ENCODE measurements at regions not wholly inside any gene's neighbourhood (a gene's known extent, or its start where the extent isn't known, plus 50 kb on each side); places are given as distances from the start of the nearest gene placed in this dataset.

DNA sequence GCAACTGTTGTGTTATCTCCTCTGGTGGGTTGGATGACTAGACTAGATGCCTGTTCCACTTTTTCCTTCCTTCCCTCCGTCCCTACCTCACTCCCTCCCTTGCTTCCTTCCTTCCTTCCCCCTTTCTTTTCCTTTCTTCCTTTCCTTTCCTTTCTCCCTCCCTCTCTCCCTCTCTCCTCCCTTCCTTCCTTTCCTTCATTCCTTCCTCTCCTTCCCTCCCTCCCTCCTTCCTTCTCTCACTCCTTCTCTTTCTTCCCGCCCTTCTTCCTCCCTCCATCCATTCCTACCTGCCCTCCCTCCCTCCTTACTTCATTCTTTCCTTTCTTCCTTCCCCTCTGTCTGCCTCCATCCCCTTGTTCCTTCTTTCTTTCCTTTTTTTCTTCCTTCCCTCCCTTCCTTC, 1045.3 kb downstream of the OTOL1 start:
- H2BK5ac ChIP-seq (ENCODE audit: insufficient read length, low read length), result no peak overlapping the region
- WGBS (ENCODE audit: extremely low coverage, insufficient read length, low lambda C conversion rate), result 100% methylated on average over 1 of the region's 2 CpGs
- H3K4me1 Mint-ChIP-seq, result no peaks in the 10 kb centered on the region
- H3K27ac Mint-ChIP-seq, result no peak overlapping the region
- TF ChIP-seq, protein P1, sequence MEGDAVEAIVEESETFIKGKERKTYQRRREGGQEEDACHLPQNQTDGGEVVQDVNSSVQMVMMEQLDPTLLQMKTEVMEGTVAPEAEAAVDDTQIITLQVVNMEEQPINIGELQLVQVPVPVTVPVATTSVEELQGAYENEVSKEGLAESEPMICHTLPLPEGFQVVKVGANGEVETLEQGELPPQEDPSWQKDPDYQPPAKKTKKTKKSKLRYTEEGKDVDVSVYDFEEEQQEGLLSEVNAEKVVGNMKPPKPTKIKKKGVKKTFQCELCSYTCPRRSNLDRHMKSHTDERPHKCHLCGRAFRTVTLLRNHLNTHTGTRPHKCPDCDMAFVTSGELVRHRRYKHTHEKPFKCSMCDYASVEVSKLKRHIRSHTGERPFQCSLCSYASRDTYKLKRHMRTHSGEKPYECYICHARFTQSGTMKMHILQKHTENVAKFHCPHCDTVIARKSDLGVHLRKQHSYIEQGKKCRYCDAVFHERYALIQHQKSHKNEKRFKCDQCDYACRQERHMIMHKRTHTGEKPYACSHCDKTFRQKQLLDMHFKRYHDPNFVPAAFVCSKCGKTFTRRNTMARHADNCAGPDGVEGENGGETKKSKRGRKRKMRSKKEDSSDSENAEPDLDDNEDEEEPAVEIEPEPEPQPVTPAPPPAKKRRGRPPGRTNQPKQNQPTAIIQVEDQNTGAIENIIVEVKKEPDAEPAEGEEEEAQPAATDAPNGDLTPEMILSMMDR (conservative IDR thresholded peaks at IDR 0.05), result no peak
- H3K27ac ChIP-seq (ENCODE audit: insufficient read length, low read depth, low read length), result no peak overlapping the region
- H3K27me3 ChIP-seq (ENCODE audit: insufficient read depth, low read length), result no peaks in the 10 kb centered on the region
- H3K4me3 Mint-ChIP-seq, result no peak overlapping the region
- H3K23me2 ChIP-seq (ENCODE audit: insufficient read length, low read depth, low read length, poor library complexity, severe bottlenecking), result no peaks in the 10 kb centered on the region
- H3K36me3 Mint-ChIP-seq (ENCODE audit: insufficient read depth in 1 of 3, low read depth in 3 of 3), result peaks cover 0 to under 1% (median under 1%) of the 10 kb centered on the region in 3 experiments; a peak in 2 of 7 replicates
- no peak overlapping the region for H4K5ac ChIP-seq (ENCODE audit: insufficient read length, low read depth, low read length)
- H4K91ac ChIP-seq (ENCODE audit: insufficient read length, low read depth, low read length), result no peak overlapping the region
- H3K4me1 ChIP-seq (ENCODE audit: insufficient read depth, low read length), result no peaks in the 10 kb centered on the region; the same call in 1 of the 2 replicates
- H4K8ac ChIP-seq (replicated peaks; ENCODE audit: insufficient read length, low read depth, low read length), result no peak overlapping the region
- H3K18ac ChIP-seq (ENCODE audit: insufficient read length, low read depth, low read length), result no peak overlapping the region
- H2BK12ac ChIP-seq (ENCODE audit: insufficient read length, low read depth, low read length), result no peak overlapping the region
- no peaks in the 10 kb centered on the region for H4K20me1 ChIP-seq (ENCODE audit: control insufficient read depth, insufficient read depth, insufficient read length)
- H3K9me3 Mint-ChIP-seq, result peaks cover 0 to under 1% of the 10 kb centered on the region in 2 experiments; a peak in 1 of 5 replicates
- no peak for DNase-seq
- no peaks in the 10 kb centered on the region for H3K79me1 ChIP-seq (ENCODE audit: insufficient read depth, low read depth, low read length, poor library complexity, severe bottlenecking)
- no peak overlapping the region for H3K4ac ChIP-seq (ENCODE audit: low read depth, low read length)
- H3K27me3 Mint-ChIP-seq (ENCODE audit: low read depth), result no peaks in the 10 kb centered on the region
- no peak overlapping the region for H3K14ac ChIP-seq (ENCODE audit: insufficient read depth, low read length)
- H3K9me3 ChIP-seq (ENCODE audit: control insufficient read depth, low read depth, low read length), result no peaks in the 10 kb centered on the region
- no peak overlapping the region for H3K9ac ChIP-seq (ENCODE audit: extremely low read depth, insufficient read length, low read length)
- no peak overlapping the region for H3K4me2 ChIP-seq (ENCODE audit: insufficient read depth, insufficient read length, low read length)
- no peak overlapping the region for H2BK15ac ChIP-seq (ENCODE audit: low read depth, low read length)
- no peak overlapping the region for H2BK120ac ChIP-seq (ENCODE audit: low read depth, low read length, poor library complexity, severe bottlenecking)
- H3T11ph ChIP-seq (ENCODE audit: low read length), result no peak overlapping the region
- H2BK20ac ChIP-seq (ENCODE audit: low read depth, low read length, poor library complexity, severe bottlenecking), result no peak overlapping the region
- no peak overlapping the region for H3K56ac ChIP-seq (ENCODE audit: insufficient read length, low read depth, low read length)
- no peak overlapping the region for H2AK5ac ChIP-seq (ENCODE audit: insufficient read length, low read length)
- H2AFZ ChIP-seq (ENCODE audit: low read length), result no peak overlapping the region
- no peaks in the 10 kb centered on the region for H3K79me2 ChIP-seq (ENCODE audit: insufficient read depth, low read length)
- H3K23ac ChIP-seq (ENCODE audit: insufficient read length, low read depth, low read length), result no peak overlapping the region

All from H9 (cell line).